ENCODE measurements at regions not wholly inside any gene's neighbourhood (a gene's known extent, or its start where the extent isn't known, plus 50 kb on each side); places are given as distances from the start of the nearest gene placed in this dataset.
A peak's percentile ranks its signal among the peaks of the same experiment; 100 is the strongest.

DNA sequence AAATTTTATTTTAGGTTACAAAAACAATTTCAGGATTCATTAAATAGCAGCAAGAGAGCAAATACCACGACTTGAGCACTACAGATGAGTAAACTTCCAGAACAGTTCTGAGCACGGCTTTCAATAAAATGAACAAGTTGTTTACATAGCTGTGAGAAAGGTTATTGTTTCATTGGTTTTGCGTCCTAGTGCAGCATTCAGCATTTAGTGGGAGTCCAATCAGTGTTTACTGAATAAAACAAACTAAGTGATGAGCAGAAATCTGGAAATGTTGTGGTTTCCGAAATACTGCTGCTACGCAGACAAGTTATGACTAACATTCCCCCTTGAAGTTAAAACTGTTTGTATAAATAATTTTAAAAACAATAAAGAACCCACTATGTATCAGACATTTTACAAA is 251.5 kb upstream of the STARD13 start:
- H3K4me3 ChIP-seq (ENCODE audit: low read depth, low read length, poor library complexity, severe bottlenecking), result no peak overlapping the region
- no peaks in the 10 kb centered on the region for H3K9me3 ChIP-seq (ENCODE audit: low read depth, low read length, poor library complexity, severe bottlenecking)
- H3K4me1 ChIP-seq (ENCODE audit: insufficient read depth, low read length, poor library complexity, severe bottlenecking), result peaks cover 48% of the 10 kb centered on the region
- POLR2A ChIA-PET (ENCODE audit: low non-redundant PET), result no interaction called here
- CTCF ChIA-PET, result no interaction called here
- no peaks in the 10 kb centered on the region for H3K27me3 ChIP-seq (replicated peaks; ENCODE audit: insufficient read depth, low read depth, low read length, poor library complexity)
- H3K27ac ChIP-seq (ENCODE audit: low read depth, low read length, poor library complexity, severe bottlenecking), result peak overlapping the region; percentile 81
- no TSS peak for BruUV-seq (replicated peaks)
- no peak for DNase-seq (ENCODE audit: low spot score)
- intact Hi-C loops (cut with micrococcal nuclease; ENCODE audit: unreplicated experiment), result no loop called here
- no peaks in the 10 kb centered on the region for H3K36me3 ChIP-seq (ENCODE audit: insufficient read depth, low read length, poor library complexity, severe bottlenecking)
- no peak for TF ChIP-seq CTCF (conservative IDR thresholded peaks at IDR 0.05; ENCODE audit: low read depth, low read length)
- TF ChIP-seq EZH2 (IDR thresholded peaks at IDR 0.05; ENCODE audit: borderline replicate concordance, low read depth, low read length, poor library complexity, severe bottlenecking), result no peak

DNA sequence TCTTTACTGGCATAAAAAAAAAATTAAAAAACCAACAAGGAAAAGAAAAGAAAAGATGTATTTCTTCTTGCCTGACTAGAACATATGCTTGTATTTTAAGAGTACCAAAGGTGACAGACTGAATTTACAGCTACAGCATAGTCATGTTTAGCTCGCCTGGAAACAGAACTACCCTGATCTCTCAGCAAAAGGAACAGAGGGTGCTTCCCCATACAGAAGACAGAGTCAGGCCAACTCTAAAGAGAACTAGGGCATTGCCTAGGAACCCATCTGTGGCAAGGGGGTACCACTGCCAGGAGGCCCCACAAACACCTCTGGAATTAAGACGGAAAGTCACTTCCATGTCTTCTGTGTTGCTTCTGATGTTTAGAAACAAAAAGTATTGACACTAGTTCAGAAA is 252.1 kb upstream of the STARD13 start:
- peaks cover 49% of the 10 kb centered on the region for H3K4me1 ChIP-seq (ENCODE audit: insufficient read depth, low read length, poor library complexity, severe bottlenecking)
- no peak for TF ChIP-seq EZH2 (IDR thresholded peaks at IDR 0.05; ENCODE audit: borderline replicate concordance, low read depth, low read length, poor library complexity, severe bottlenecking)
- H3K27ac ChIP-seq (ENCODE audit: low read depth, low read length, poor library complexity, severe bottlenecking), result peak overlapping the region; percentile 81
- DNase-seq (ENCODE audit: low spot score), result peak; percentile 35
- intact Hi-C loops (cut with micrococcal nuclease; ENCODE audit: unreplicated experiment), result no loop called here
- peak overlapping the region; percentile 0 for H3K4me3 ChIP-seq (ENCODE audit: low read depth, low read length, poor library complexity, severe bottlenecking)
- BruUV-seq (replicated peaks), result no TSS peak
- H3K9me3 ChIP-seq (ENCODE audit: low read depth, low read length, poor library complexity, severe bottlenecking), result no peaks in the 10 kb centered on the region
- ChIA-PET POLR2A (ENCODE audit: low non-redundant PET) (no interaction called here), CTCF (interaction anchor here (0.6 kb wide), 1 partner anchor 100 kb away, joined by 3 read pairs; no protein-coding TSS in a partner anchor)
- H3K27me3 ChIP-seq (replicated peaks; ENCODE audit: insufficient read depth, low read depth, low read length, poor library complexity), result no peaks in the 10 kb centered on the region
- no peaks in the 10 kb centered on the region for H3K36me3 ChIP-seq (ENCODE audit: insufficient read depth, low read length, poor library complexity, severe bottlenecking)

GRCh38 chr13:33541456-33541855 is 255.9 kb upstream of the STARD13 start:
- intact Hi-C loops (cut with micrococcal nuclease; ENCODE audit: unreplicated experiment), result loop anchor here (2.0 to 5.0 kb wide), 3 partner anchors 47 to 419 kb away; no protein-coding TSS in a partner anchor
- ChIA-PET CTCF (no interaction called here), POLR2A (ENCODE audit: low non-redundant PET) (interaction anchor here (0.6 kb wide), 1 partner anchor 273 kb away, joined by 4 read pairs; no protein-coding TSS in a partner anchor)
- Histone ChIP-seq H3K27me3 (replicated peaks; ENCODE audit: insufficient read depth, low read depth, low read length, poor library complexity) (no peaks in the 10 kb centered on the region), H3K4me1 (ENCODE audit: insufficient read depth, low read length, poor library complexity, severe bottlenecking) (peaks cover 64% of the 10 kb centered on the region), H3K4me3 (ENCODE audit: low read depth, low read length, poor library complexity, severe bottlenecking) (peak overlapping the region; percentile 43), H3K36me3 (ENCODE audit: insufficient read depth, low read length, poor library complexity, severe bottlenecking) (no peaks in the 10 kb centered on the region), H3K9me3 (ENCODE audit: low read depth, low read length, poor library complexity, severe bottlenecking) (no peaks in the 10 kb centered on the region), H3K27ac (ENCODE audit: low read depth, low read length, poor library complexity, severe bottlenecking) (peak overlapping the region; percentile 99)
- TF ChIP-seq CTCF (conservative IDR thresholded peaks at IDR 0.05; ENCODE audit: low read depth, low read length), result no peak
- no peak for TF ChIP-seq EZH2 (IDR thresholded peaks at IDR 0.05; ENCODE audit: borderline replicate concordance, low read depth, low read length, poor library complexity, severe bottlenecking)
- no TSS peak for BruUV-seq (replicated peaks)
- no peak for DNase-seq (ENCODE audit: low spot score)

DNA sequence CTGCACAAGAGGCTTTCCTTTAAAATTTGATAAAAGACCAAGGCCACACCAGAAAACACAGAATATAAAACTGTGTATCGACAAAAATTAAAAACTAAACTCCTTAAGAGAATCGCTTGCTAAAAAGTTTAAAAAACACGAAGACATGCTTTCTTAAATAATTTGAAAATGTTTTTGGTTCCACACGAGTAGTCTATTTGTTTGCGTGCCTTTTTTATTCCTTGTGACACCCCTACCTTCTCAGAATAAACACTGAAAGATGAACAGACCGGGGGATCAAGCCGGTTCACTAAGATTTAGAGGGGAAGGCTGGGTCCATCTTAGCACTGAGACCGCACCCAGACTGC is 256.4 kb upstream of the STARD13 start:
- POLR2A ChIA-PET (ENCODE audit: low non-redundant PET), result no interaction called here

More for the DNA sequence above, 256.4 kb upstream of the STARD13 start:
- Histone ChIP-seq H3K4me3 (ENCODE audit: low read depth, low read length, poor library complexity, severe bottlenecking) (peak overlapping the region; percentile 43), H3K36me3 (ENCODE audit: insufficient read depth, low read length, poor library complexity, severe bottlenecking) (no peaks in the 10 kb centered on the region), H3K27me3 (replicated peaks; ENCODE audit: insufficient read depth, low read depth, low read length, poor library complexity) (no peaks in the 10 kb centered on the region), H3K9me3 (ENCODE audit: low read depth, low read length, poor library complexity, severe bottlenecking) (no peaks in the 10 kb centered on the region), H3K27ac (ENCODE audit: low read depth, low read length, poor library complexity, severe bottlenecking) (peak overlapping the region; percentile 99), H3K4me1 (ENCODE audit: insufficient read depth, low read length, poor library complexity, severe bottlenecking) (peaks cover 64% of the 10 kb centered on the region)
- CTCF ChIA-PET, result no interaction called here
- BruUV-seq (replicated peaks), result TSS peak; percentile 96
- TF ChIP-seq EZH2 (IDR thresholded peaks at IDR 0.05; ENCODE audit: borderline replicate concordance, low read depth, low read length, poor library complexity, severe bottlenecking) (no peak), CTCF (conservative IDR thresholded peaks at IDR 0.05; ENCODE audit: low read depth, low read length) (no peak)
- DNase-seq (ENCODE audit: low spot score), result no peak
- intact Hi-C loops (cut with micrococcal nuclease; ENCODE audit: unreplicated experiment), result loop anchor here (1.0 to 5.0 kb wide), 8 partner anchors 47 to 955 kb away; no protein-coding TSS in a partner anchor
